WI38 (cell line): ENCODE measurements at regions not wholly inside any gene's neighbourhood (a gene's known extent, or its start where the extent isn't known, plus 50 kb on each side); places are given as distances from the start of the nearest gene placed in this dataset.

Source experiments
- H3K4me3 ChIP-seq: 2 replicates; pipeline ENCODE4 v1.5.1; 2011; ENCODE audit warnings: low read depth, mild to moderate bottlenecking, control low read depth, low read length
- TF ChIP-seq, protein P1 (sequence below): IDR thresholded peaks from 2 replicates; pipeline ENCODE4 v1.5.1; 2012; ENCODE audit warnings: low read depth, mild to moderate bottlenecking, control low read depth, low read length

DNA sequence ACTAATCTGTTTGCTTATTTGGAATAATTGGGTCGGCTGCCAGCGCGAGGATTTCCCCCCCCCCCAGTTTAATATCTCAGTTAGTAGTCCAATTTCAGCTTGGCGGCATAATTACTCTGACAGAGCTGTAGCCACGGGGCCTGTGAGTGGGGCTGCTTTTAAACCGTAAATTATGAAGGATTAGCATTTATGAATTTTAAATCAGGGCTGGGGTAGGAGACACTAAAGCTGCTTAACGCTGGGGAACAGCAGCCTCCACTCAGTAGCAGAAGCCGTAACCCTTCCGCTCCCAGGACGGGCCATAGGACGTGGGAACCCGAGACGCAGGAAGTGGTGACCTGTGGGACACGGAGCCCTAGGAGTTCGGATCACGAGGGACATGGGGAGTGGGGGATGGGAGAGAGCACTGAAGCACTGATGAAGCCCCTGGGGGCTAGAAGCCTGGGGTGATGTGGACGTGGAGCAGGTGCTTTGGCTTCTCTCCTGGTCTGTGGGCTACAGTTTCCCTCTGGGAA lies 66.2 kb upstream of the LMO1 start:
- TF ChIP-seq, protein P1, sequence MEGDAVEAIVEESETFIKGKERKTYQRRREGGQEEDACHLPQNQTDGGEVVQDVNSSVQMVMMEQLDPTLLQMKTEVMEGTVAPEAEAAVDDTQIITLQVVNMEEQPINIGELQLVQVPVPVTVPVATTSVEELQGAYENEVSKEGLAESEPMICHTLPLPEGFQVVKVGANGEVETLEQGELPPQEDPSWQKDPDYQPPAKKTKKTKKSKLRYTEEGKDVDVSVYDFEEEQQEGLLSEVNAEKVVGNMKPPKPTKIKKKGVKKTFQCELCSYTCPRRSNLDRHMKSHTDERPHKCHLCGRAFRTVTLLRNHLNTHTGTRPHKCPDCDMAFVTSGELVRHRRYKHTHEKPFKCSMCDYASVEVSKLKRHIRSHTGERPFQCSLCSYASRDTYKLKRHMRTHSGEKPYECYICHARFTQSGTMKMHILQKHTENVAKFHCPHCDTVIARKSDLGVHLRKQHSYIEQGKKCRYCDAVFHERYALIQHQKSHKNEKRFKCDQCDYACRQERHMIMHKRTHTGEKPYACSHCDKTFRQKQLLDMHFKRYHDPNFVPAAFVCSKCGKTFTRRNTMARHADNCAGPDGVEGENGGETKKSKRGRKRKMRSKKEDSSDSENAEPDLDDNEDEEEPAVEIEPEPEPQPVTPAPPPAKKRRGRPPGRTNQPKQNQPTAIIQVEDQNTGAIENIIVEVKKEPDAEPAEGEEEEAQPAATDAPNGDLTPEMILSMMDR = no peak
- H3K4me3 ChIP-seq = no peak overlapping the region

DNA sequence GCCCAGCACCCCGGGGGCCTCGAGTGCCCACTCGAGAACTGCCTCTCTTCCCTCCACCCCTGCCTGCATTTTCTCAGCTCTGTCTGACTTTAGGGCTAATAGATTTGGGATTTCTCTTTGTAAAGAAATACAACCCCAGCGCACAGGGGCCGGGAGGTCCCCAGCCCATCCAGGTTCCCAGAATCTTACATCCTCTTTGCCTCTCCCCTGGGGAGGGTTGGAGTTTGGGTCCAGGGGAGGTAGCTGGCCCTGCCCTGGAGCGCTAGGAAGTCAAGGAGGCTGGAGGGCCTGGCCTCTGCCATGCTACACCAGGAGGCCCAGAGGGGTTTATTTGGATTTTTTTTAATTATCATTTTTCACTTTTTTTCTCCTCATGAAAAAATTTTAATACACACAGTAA lies 65.7 kb upstream of the LMO1 start:
- TF ChIP-seq, protein P1 = no peak
- H3K4me3 ChIP-seq = no peak overlapping the region

DNA sequence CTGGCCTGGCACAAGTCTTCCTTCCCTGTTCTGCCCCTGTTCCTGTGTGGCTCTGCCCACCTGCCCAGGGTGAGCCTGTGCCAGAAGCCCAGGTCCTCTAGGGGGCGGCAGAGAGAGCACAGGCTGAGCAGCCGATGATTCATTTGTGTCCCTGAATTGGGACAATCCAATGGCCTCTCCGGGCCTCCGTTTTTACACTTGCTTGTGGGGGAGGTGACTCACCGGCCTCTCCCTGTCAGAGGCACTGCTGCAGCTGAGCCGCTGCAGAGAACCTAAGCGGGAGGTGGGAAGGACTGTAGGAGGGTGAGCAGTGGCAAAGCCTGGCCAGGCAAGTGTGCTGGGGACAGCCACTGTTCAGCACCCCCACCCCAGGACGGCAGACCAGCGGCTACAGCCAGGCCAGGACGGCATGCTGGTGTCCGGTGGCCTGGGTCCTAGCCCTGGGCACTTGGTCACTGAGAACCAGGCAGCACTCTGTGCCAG lies 65.2 kb upstream of the LMO1 start:
- TF ChIP-seq, protein P1 = peak; percentile 78
- no peak overlapping the region for H3K4me3 ChIP-seq

DNA sequence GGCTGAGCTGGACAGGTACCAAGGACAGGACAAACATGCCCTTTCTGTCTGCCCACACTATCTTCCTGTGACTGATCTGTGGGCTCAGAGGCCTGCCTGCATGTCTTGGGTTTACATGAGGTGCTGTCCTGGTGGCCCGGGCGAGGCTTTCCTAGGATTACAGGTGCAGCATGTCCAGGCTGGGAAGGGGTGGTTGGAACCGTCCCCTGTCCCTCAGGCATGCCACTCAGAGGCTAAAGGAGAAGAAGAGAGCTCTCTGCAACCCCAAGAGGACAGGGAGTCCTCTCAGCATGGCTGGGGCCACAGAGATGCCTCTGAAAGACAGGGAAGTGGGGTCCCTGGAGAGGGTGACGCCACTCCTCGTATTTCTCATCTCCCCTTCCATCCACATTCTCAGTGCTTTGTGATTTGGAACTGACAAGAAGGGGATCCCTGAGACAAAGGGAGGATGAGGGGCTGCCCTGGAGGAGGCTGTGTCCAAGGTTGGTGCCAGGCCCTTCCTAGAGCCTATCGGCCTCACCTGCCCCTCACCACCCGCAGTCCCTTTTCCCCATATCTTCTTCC lies 64.6 kb upstream of the LMO1 start:
- no peak overlapping the region for H3K4me3 ChIP-seq
- TF ChIP-seq, protein P1 = no peak

DNA sequence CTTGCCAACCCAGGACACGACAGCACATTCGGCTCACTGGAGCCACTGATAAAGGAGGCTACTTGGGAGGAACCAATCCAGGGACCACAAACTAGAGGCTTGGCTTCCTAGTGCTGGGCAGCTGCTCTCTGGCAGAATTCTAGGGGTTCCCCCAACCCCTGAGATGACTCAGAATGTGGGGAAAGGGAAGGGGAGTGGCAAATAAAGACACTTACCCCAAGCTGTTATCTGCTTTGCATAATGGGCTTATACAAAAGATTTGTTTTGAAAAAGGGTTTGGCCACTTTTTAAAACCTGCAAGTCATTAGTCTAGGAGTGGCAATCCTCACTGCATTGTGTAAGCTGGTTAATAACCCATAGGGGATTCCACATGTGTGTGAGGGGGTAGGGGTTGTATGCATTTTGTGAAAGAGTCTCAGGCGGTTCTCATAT lies 64.1 kb upstream of the LMO1 start:
- no peak overlapping the region for H3K4me3 ChIP-seq
- TF ChIP-seq, protein P1 = no peak

DNA sequence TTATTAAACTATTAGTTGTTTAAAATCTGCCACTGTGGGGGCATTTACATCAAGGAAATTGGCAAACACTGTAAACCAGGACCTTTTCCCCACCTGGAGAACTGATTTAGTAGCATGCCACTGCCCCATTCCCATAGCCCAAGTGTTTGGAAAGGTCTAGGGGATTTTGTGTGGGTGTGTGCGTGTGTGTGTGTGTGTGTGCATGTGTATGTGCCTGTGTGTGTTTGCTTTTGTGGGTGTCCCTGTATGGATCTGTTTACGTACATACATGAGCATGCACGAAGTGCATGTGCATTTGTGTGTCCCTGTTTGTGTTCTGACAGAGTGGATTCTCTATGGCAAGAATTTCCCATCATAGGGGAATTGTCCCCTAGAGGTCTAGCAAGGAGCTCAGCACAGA lies 62.7 kb upstream of the LMO1 start:
- no peak overlapping the region for H3K4me3 ChIP-seq
- TF ChIP-seq, protein P1 = no peak

DNA sequence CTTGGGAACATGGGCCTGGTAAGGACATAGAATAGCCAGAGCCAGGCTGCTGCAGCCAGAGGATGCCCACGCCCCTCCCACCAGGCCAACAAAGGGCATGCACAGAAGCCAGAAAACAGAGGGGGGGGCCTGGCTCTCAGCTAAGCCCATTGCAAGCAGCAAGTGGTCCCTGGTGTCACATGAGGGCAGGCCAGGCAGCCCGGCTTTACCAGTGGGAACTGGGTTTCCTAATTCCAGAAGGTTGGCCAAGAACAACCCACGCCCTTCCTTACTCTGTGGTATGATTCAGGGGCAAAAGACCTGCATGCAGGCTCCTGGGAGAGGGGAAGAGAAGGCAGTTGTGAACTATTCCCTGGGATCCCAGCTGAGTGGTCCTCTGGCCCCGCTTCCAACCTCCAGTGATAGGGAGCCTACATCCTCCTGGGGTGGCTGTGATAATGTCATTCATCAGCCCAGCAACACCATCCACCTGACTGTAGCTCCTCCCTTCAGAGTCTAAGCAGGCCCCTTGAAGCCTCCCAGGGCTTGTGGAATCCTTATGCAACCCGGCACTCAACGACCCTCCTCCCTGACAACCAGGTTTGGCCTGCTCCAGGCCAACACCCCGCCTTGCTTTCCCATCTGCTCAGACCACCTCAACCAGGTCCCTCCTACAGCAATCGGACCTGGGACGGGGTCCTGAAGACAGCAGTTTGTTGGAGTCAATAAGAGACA lies 62.1 kb upstream of the LMO1 start:
- TF ChIP-seq, protein P1 = no peak
- no peak overlapping the region for H3K4me3 ChIP-seq
